ENCODE measurements at regions not wholly inside any gene's neighbourhood (a gene's known extent, or its start where the extent isn't known, plus 50 kb on each side); places are given as distances from the start of the nearest gene placed in this dataset.

- TF ChIP-seq CTCF (IDR thresholded peaks at IDR 0.05 in 8 of 11, conservative IDR thresholded peaks at IDR 0.05 in 3 of 11) (no peak), POLR2A (IDR thresholded peaks at IDR 0.05) (no peak), POLR2AphosphoS5 (IDR thresholded peaks at IDR 0.05) (no peak)
These were observed 201.3 kb upstream of the CPEB2 start for GRCh38 chr4:14800977-14801376.

Data from spleen (tissue), 7 donors.